ENCODE measurements at regions not wholly inside any gene's neighbourhood (a gene's known extent, or its start where the extent isn't known, plus 50 kb on each side); places are given as distances from the start of the nearest gene placed in this dataset.

DNA sequence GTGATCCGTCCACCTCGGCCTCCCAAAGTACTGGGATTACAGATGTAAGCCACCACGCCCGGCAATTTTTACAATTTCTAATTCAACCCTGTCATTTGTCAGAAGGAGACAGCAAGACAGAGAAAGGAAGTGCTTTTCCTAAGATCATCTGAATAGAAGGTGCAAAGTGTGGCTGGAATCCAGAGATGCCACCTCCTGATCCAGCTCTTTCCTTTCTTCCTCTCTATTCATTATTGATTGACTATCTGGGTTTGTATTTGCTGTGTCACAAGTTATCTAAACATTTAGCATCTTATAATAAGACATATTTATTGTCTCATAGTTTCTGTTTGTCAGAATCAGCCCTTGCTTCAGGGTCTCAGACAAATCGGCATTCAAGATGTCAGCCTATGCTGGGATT lies 217.7 kb downstream of the BCAS1 start:
- no peak for TF ChIP-seq CTCF (conservative IDR thresholded peaks at IDR 0.05; ENCODE audit: control insufficient read depth, insufficient read depth, low read depth, low read length)
- H3K4me3 ChIP-seq (ENCODE audit: control insufficient read depth, low read depth, low read length), result no peak overlapping the region
- no peak for DNase-seq (ENCODE audit: low read depth)

- TF ChIP-seq CTCF (conservative IDR thresholded peaks at IDR 0.05; ENCODE audit: control insufficient read depth, insufficient read depth, low read depth, low read length), result no peak
- no peak overlapping the region for H3K4me3 ChIP-seq (ENCODE audit: control insufficient read depth, low read depth, low read length)
- no peak for DNase-seq (ENCODE audit: low read depth)
Observed at GRCh38 chr20:53852014-53852413, 218.4 kb downstream of the BCAS1 start.

GRCh38 chr20:53850319-53850718 lies 220.1 kb downstream of the BCAS1 start:
- TF ChIP-seq CTCF (conservative IDR thresholded peaks at IDR 0.05; ENCODE audit: control insufficient read depth, insufficient read depth, low read depth, low read length), result no peak
- DNase-seq (ENCODE audit: low read depth), result no peak
- H3K4me3 ChIP-seq (ENCODE audit: control insufficient read depth, low read depth, low read length), result no peak overlapping the region

DNA sequence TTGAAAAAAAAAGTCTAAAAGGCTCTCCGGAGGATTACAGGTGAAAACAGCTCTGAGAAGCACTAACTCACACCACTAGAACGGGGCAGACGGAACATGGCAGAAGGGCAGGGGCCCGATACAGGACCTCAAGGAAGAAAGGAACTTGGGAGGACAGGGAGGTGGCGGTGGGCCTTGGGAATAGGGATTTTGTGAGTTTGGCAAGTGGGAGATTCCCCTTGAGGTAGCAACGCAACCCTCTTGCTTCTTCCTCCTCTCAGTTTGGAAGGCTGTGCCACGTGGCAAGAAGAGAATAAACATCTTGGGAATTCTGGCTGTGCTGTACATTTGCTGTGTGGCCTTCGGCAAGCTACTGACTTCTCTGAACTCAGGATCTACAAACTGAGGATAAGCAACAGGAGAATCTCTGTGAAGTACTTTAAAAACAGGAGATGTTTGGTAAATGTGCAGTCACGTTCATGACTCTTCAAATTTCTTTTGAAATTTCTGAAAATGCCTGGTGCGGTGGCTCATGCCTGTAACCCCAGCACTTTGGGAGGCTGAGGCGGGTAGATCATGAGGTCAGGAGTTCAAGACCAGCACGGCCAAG lies 220.8 kb downstream of the BCAS1 start:
- DNase-seq (ENCODE audit: low read depth), result no peak
- TF ChIP-seq CTCF (conservative IDR thresholded peaks at IDR 0.05; ENCODE audit: control insufficient read depth, insufficient read depth, low read depth, low read length), result no peak
- no peak overlapping the region for H3K4me3 ChIP-seq (ENCODE audit: control insufficient read depth, low read depth, low read length)

- no peak overlapping the region for H3K4me3 ChIP-seq (ENCODE audit: control insufficient read depth, low read depth, low read length)
- no peak for TF ChIP-seq CTCF (conservative IDR thresholded peaks at IDR 0.05; ENCODE audit: control insufficient read depth, insufficient read depth, low read depth, low read length)
- no peak for DNase-seq (ENCODE audit: low read depth)
Observed at GRCh38 chr20:53848304-53848703, 222.1 kb downstream of the BCAS1 start.

DNA sequence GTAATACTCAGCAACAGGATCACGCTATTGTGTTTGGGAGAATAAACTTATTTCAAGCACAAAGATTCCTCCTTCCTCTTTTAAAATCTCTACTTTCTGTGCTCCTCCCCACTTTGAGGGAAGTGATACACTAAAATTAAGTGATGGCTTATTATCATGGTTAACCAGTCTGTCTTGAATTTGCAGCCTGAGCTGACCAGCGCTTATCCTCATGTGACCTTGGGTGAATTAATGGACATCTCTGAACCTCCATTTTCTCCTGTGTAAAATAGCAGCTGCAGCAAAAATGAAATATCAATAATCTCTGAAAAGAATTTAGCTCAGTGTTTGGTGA lies 222.6 kb downstream of the BCAS1 start:
- DNase-seq (ENCODE audit: low read depth), result no peak
- H3K4me3 ChIP-seq (ENCODE audit: control insufficient read depth, low read depth, low read length), result no peak overlapping the region
- TF ChIP-seq CTCF (conservative IDR thresholded peaks at IDR 0.05; ENCODE audit: control insufficient read depth, insufficient read depth, low read depth, low read length), result no peak

All from fibroblast of mammary gland (primary cell).